ENCODE measurements at regions not wholly inside any gene's neighbourhood (a gene's known extent, or its start where the extent isn't known, plus 50 kb on each side); places are given as distances from the start of the nearest gene placed in this dataset.
"Not testable (repeated sequence)": the region's sequence is repeated elsewhere in the genome, so short reads cannot be mapped to it uniquely, and the experiment has no call there.

- no peak for TF ChIP-seq CTCF (IDR thresholded peaks at IDR 0.05; ENCODE audit: insufficient read depth, low read length, poor library complexity, severe bottlenecking)
- Histone ChIP-seq H3K27me3 (ENCODE audit: control insufficient read depth, insufficient read depth, low read length) (no peaks in the 10 kb centered on the region), H3K4me3 (ENCODE audit: low read depth, low read length) (no peak overlapping the region), H3K36me3 (ENCODE audit: control insufficient read depth, insufficient read depth, low read length) (no peaks in the 10 kb centered on the region)
- DNase-seq (ENCODE audit: low read depth) = no peak
These were observed 981.8 kb downstream of the SLC16A7 start for GRCh38 chr12:60577607-60578006.

- DNase-seq (ENCODE audit: low read depth); H3K36me3 ChIP-seq (ENCODE audit: control insufficient read depth, insufficient read depth, low read length); H3K4me3 ChIP-seq (ENCODE audit: low read depth, low read length); H3K27me3 ChIP-seq (ENCODE audit: control insufficient read depth, insufficient read depth, low read length): not testable (repeated sequence)
These were observed 991.8 kb downstream of the SLC16A7 start for GRCh38 chr12:60587664-60588063.

- Histone ChIP-seq H3K36me3 (ENCODE audit: control insufficient read depth, insufficient read depth, low read length) (no peaks in the 10 kb centered on the region), H3K27me3 (ENCODE audit: control insufficient read depth, insufficient read depth, low read length) (no peaks in the 10 kb centered on the region), H3K4me3 (ENCODE audit: low read depth, low read length) (no peak overlapping the region)
- TF ChIP-seq CTCF (IDR thresholded peaks at IDR 0.05; ENCODE audit: insufficient read depth, low read length, poor library complexity, severe bottlenecking) = no peak
- no peak for DNase-seq (ENCODE audit: low read depth)
These were observed 998.3 kb downstream of the SLC16A7 start for GRCh38 chr12:60594035-60594711.

- Histone ChIP-seq H3K27me3 (ENCODE audit: control insufficient read depth, insufficient read depth, low read length) (no peaks in the 10 kb centered on the region), H3K4me3 (ENCODE audit: low read depth, low read length) (no peak overlapping the region), H3K36me3 (ENCODE audit: control insufficient read depth, insufficient read depth, low read length) (no peaks in the 10 kb centered on the region)
- no peak for DNase-seq (ENCODE audit: low read depth)
- TF ChIP-seq CTCF (IDR thresholded peaks at IDR 0.05; ENCODE audit: insufficient read depth, low read length, poor library complexity, severe bottlenecking) = no peak
These were observed 1006.8 kb downstream of the SLC16A7 start for GRCh38 chr12:60602601-60603000.

GRCh38 chr12:60603475-60603874 lies 1007.6 kb downstream of the SLC16A7 start:
- H3K27me3 ChIP-seq (ENCODE audit: control insufficient read depth, insufficient read depth, low read length); H3K36me3 ChIP-seq (ENCODE audit: control insufficient read depth, insufficient read depth, low read length); H3K4me3 ChIP-seq (ENCODE audit: low read depth, low read length); DNase-seq (ENCODE audit: low read depth): not testable (repeated sequence)

GRCh38 chr12:60616400-60616799 lies 1020.6 kb downstream of the SLC16A7 start:
- TF ChIP-seq CTCF (IDR thresholded peaks at IDR 0.05; ENCODE audit: insufficient read depth, low read length, poor library complexity, severe bottlenecking) = no peak
- DNase-seq (ENCODE audit: low read depth) = no peak
- Histone ChIP-seq H3K27me3 (ENCODE audit: control insufficient read depth, insufficient read depth, low read length) (no peaks in the 10 kb centered on the region), H3K36me3 (ENCODE audit: control insufficient read depth, insufficient read depth, low read length) (no peaks in the 10 kb centered on the region), H3K4me3 (ENCODE audit: low read depth, low read length) (no peak overlapping the region)

GRCh38 chr12:60630796-60631195 lies 1035.0 kb downstream of the SLC16A7 start:
- H3K36me3 ChIP-seq (ENCODE audit: control insufficient read depth, insufficient read depth, low read length) = no peaks in the 10 kb centered on the region
- no peak for TF ChIP-seq CTCF (IDR thresholded peaks at IDR 0.05; ENCODE audit: insufficient read depth, low read length, poor library complexity, severe bottlenecking)
- H3K27me3 ChIP-seq (ENCODE audit: control insufficient read depth, insufficient read depth, low read length) = no peaks in the 10 kb centered on the region
- DNase-seq (ENCODE audit: low read depth) = no peak
- no peak overlapping the region for H3K4me3 ChIP-seq (ENCODE audit: low read depth, low read length)

All from kidney epithelial cell (primary cell).